ENCODE measurements at regions not wholly inside any gene's neighbourhood (a gene's known extent, or its start where the extent isn't known, plus 50 kb on each side); places are given as distances from the start of the nearest gene placed in this dataset.
"Not testable (repeated sequence)": the region's sequence is repeated elsewhere in the genome, so short reads cannot be mapped to it uniquely, and the experiment has no call there.

- DNase-seq (ENCODE audit: low spot score): not testable (repeated sequence)
Observed at GRCh38 chr2:95765925-95766910, 174.4 kb downstream of the TRIM43 start.

- DNase-seq (ENCODE audit: low spot score): not testable (repeated sequence)
Observed at GRCh38 chr2:95767531-95767930, 175.7 kb downstream of the TRIM43 start.

DNA sequence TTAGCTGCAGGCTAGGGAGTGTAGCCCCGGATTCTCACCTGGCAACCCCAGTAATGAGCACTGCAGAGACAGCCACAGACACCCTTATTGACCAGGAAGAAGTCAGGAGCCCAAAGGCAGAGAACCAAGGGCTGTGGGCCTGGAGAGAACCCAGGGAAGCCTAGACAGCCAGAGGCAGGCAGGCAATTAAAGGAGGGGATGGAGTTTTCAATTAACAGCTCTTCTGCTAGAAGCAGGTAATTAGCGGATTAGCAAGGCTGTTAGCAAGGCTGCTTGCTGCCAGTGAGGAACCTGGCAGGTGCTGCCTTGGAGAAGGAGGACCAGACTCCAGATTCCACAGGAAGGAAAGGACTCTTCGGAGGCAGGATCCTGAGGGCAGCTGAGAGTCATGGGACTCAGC is 176.1 kb downstream of the TRIM43 start:
- not testable (repeated sequence) for DNase-seq (ENCODE audit: low spot score)

GRCh38 chr2:95769256-95769655 is 177.5 kb downstream of the TRIM43 start:
- not testable (repeated sequence) for DNase-seq (ENCODE audit: low spot score)

- DNase-seq (ENCODE audit: low spot score): not testable (repeated sequence)
Observed at GRCh38 chr2:95770726-95771125, 178.9 kb downstream of the TRIM43 start.

- DNase-seq (ENCODE audit: low spot score): not testable (repeated sequence)
Observed at GRCh38 chr2:95774322-95775192, 182.8 kb downstream of the TRIM43 start.

DNA sequence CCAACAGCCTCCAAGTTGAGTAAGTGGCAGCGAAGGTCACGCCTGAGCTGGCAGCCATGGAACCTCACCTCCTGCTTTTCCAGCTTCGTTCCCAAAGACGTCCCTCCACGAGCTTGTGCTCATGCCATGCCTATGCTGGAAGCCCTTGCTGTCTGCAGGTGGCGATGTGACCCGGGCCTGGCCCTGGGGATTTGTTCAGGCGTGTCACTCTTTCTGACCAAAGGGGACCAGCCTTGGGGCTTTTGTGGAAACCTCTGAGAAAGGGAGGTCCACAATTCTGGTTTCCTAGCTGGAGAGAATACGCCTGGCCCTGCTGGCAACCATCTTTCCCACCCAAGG is 183.4 kb downstream of the TRIM43 start:
- DNase-seq (ENCODE audit: low spot score): not testable (repeated sequence)
